SJCRH30 (cell line): ENCODE measurements at regions not wholly inside any gene's neighbourhood (a gene's known extent, or its start where the extent isn't known, plus 50 kb on each side); places are given as distances from the start of the nearest gene placed in this dataset.
A peak's percentile ranks its signal among the peaks of the same experiment; 100 is the strongest.

Experiments
- DNase-seq, 2 experiments: peaks; one replicate each; pipeline ENCODE4 v3.0.0-alpha.2; 2015 to 2020
- H3K27ac ChIP-seq: fragments of 250-450 bp; sonication (Bioruptor Pico); 2 replicates; pipeline ENCODE4 v1.5.1; 2020; ENCODE audit warnings: mild to moderate bottlenecking, moderate library complexity
- H3K27me3 ChIP-seq: fragments of 250-450 bp; sonication (Bioruptor Pico); 2 replicates; pipeline ENCODE4 v1.5.1; 2020; ENCODE audit warnings: mild to moderate bottlenecking, moderate library complexity
- H3K36me3 ChIP-seq: fragments of 250-450 bp; sonication (Bioruptor Pico); 2 replicates; pipeline ENCODE4 v1.5.1; 2020; ENCODE audit warnings: mild to moderate bottlenecking, moderate library complexity
- H3K4me1 ChIP-seq: fragments of 250-450 bp; sonication (Bioruptor Pico); 2 replicates; pipeline ENCODE4 v1.5.1; 2020; ENCODE audit warnings: mild to moderate bottlenecking, moderate library complexity
- H3K4me3 ChIP-seq: fragments of 250-450 bp; sonication (Bioruptor Pico); 2 replicates; pipeline ENCODE4 v1.5.1; 2020; ENCODE audit warnings: mild to moderate bottlenecking, moderate library complexity
- H3K9me3 ChIP-seq: fragments of 250-450 bp; sonication (Bioruptor Pico); replicated peaks from 2 replicates; pipeline ENCODE4 v1.5.1; 2020; ENCODE audit warnings: mild to moderate bottlenecking, moderate library complexity

GRCh38 chrX:9196961-9197640 is 163.2 kb upstream of the FAM9B start:
- DNase-seq, result peak; percentile 67 to 84
- H3K27me3 ChIP-seq, result no peaks in the 10 kb centered on the region

GRCh38 chrX:9204560-9204959 is 170.6 kb upstream of the FAM9B start:
- no peaks in the 10 kb centered on the region for H3K4me1 ChIP-seq

More at GRCh38 chrX:9196961-9197640, 163.2 kb upstream of the FAM9B start:
- Histone ChIP-seq H3K27ac (peak overlapping the region; percentile 64), H3K36me3 (no peaks in the 10 kb centered on the region), H3K9me3 (no peaks in the 10 kb centered on the region), H3K4me1 (peaks cover 26% of the 10 kb centered on the region), H3K4me3 (peak overlapping the region; percentile 15; the same call in 1 of the 2 replicates)

GRCh38 chrX:9205599-9206223 is 171.8 kb upstream of the FAM9B start:
- no peaks in the 10 kb centered on the region for H3K27me3 ChIP-seq
- H3K4me1 ChIP-seq, result no peaks in the 10 kb centered on the region
- H3K4me3 ChIP-seq, result no peak overlapping the region
- no peak overlapping the region for H3K27ac ChIP-seq
- H3K36me3 ChIP-seq, result no peaks in the 10 kb centered on the region
- DNase-seq, result no peak
- H3K9me3 ChIP-seq, result no peaks in the 10 kb centered on the region

More at GRCh38 chrX:9204560-9204959, 170.6 kb upstream of the FAM9B start:
- H3K9me3 ChIP-seq, result no peaks in the 10 kb centered on the region
- H3K27ac ChIP-seq, result no peak overlapping the region
- no peaks in the 10 kb centered on the region for H3K27me3 ChIP-seq
- DNase-seq, result no peak
- H3K36me3 ChIP-seq, result no peaks in the 10 kb centered on the region
- H3K4me3 ChIP-seq, result no peak overlapping the region

GRCh38 chrX:9207142-9207541 is 173.2 kb upstream of the FAM9B start:
- Histone ChIP-seq H3K27ac (no peak overlapping the region), H3K4me3 (no peak overlapping the region), H3K36me3 (no peaks in the 10 kb centered on the region), H3K4me1 (no peaks in the 10 kb centered on the region), H3K27me3 (no peaks in the 10 kb centered on the region), H3K9me3 (no peaks in the 10 kb centered on the region)
- DNase-seq, result no peak

- H3K4me3 ChIP-seq, result no peak overlapping the region
- no peaks in the 10 kb centered on the region for H3K4me1 ChIP-seq
- H3K27ac ChIP-seq, result no peak overlapping the region
- no peak for DNase-seq
- no peaks in the 10 kb centered on the region for H3K27me3 ChIP-seq
- H3K36me3 ChIP-seq, result no peaks in the 10 kb centered on the region
- no peaks in the 10 kb centered on the region for H3K9me3 ChIP-seq
These were observed 177.3 kb upstream of the FAM9B start for GRCh38 chrX:9211269-9211668.

- Histone ChIP-seq H3K4me3 (no peak overlapping the region), H3K27ac (no peak overlapping the region), H3K9me3 (no peaks in the 10 kb centered on the region), H3K27me3 (no peaks in the 10 kb centered on the region), H3K36me3 (no peaks in the 10 kb centered on the region), H3K4me1 (no peaks in the 10 kb centered on the region)
- DNase-seq, result no peak
These were observed 187.9 kb upstream of the FAM9B start for GRCh38 chrX:9221781-9222180.

GRCh38 chrX:9222299-9222698 is 188.4 kb upstream of the FAM9B start:
- Histone ChIP-seq H3K27ac (no peak overlapping the region), H3K4me1 (no peaks in the 10 kb centered on the region), H3K4me3 (no peak overlapping the region), H3K27me3 (no peaks in the 10 kb centered on the region), H3K36me3 (no peaks in the 10 kb centered on the region), H3K9me3 (no peaks in the 10 kb centered on the region)
- no peak for DNase-seq

GRCh38 chrX:9227276-9227675 is 193.3 kb upstream of the FAM9B start:
- Histone ChIP-seq H3K27ac (no peak overlapping the region), H3K36me3 (no peaks in the 10 kb centered on the region), H3K9me3 (no peaks in the 10 kb centered on the region), H3K4me3 (no peak overlapping the region), H3K4me1 (no peaks in the 10 kb centered on the region), H3K27me3 (no peaks in the 10 kb centered on the region)
- no peak for DNase-seq

GRCh38 chrX:9231491-9231890 is 197.6 kb upstream of the FAM9B start:
- Histone ChIP-seq H3K36me3 (no peaks in the 10 kb centered on the region), H3K9me3 (no peaks in the 10 kb centered on the region), H3K27me3 (no peaks in the 10 kb centered on the region), H3K4me1 (no peaks in the 10 kb centered on the region), H3K27ac (no peak overlapping the region), H3K4me3 (no peak overlapping the region)
- DNase-seq, result no peak

- Histone ChIP-seq H3K36me3 (no peaks in the 10 kb centered on the region), H3K9me3 (no peaks in the 10 kb centered on the region), H3K4me1 (no peaks in the 10 kb centered on the region), H3K27ac (no peak overlapping the region), H3K27me3 (no peaks in the 10 kb centered on the region), H3K4me3 (no peak overlapping the region)
- no peak for DNase-seq
These were observed 199.2 kb upstream of the FAM9B start for GRCh38 chrX:9233141-9233540.

GRCh38 chrX:9234315-9234714 is 200.4 kb upstream of the FAM9B start:
- H3K27me3 ChIP-seq, result no peaks in the 10 kb centered on the region
- no peaks in the 10 kb centered on the region for H3K9me3 ChIP-seq
- H3K27ac ChIP-seq, result no peak overlapping the region
- no peak for DNase-seq
- H3K4me3 ChIP-seq, result no peak overlapping the region
- no peaks in the 10 kb centered on the region for H3K4me1 ChIP-seq
- H3K36me3 ChIP-seq, result no peaks in the 10 kb centered on the region

GRCh38 chrX:9235722-9236121 is 201.8 kb upstream of the FAM9B start:
- H3K4me3 ChIP-seq, result no peak overlapping the region
- DNase-seq, result no peak
- H3K36me3 ChIP-seq, result no peaks in the 10 kb centered on the region
- no peaks in the 10 kb centered on the region for H3K27me3 ChIP-seq
- H3K4me1 ChIP-seq, result no peaks in the 10 kb centered on the region
- H3K9me3 ChIP-seq, result no peaks in the 10 kb centered on the region
- H3K27ac ChIP-seq, result no peak overlapping the region

- Histone ChIP-seq H3K4me1 (no peaks in the 10 kb centered on the region), H3K27ac (no peak overlapping the region), H3K27me3 (no peaks in the 10 kb centered on the region), H3K36me3 (no peaks in the 10 kb centered on the region), H3K4me3 (no peak overlapping the region), H3K9me3 (no peaks in the 10 kb centered on the region)
- no peak for DNase-seq
These were observed 207.0 kb upstream of the FAM9B start for GRCh38 chrX:9240956-9241355.

GRCh38 chrX:9241427-9241826 is 207.5 kb upstream of the FAM9B start:
- Histone ChIP-seq H3K27ac (no peak overlapping the region), H3K9me3 (no peaks in the 10 kb centered on the region), H3K4me1 (no peaks in the 10 kb centered on the region), H3K36me3 (no peaks in the 10 kb centered on the region), H3K27me3 (no peaks in the 10 kb centered on the region), H3K4me3 (no peak overlapping the region)
- no peak for DNase-seq

GRCh38 chrX:9249051-9249846 is 215.3 kb upstream of the FAM9B start:
- Histone ChIP-seq H3K4me3 (no peak overlapping the region), H3K27ac (no peak overlapping the region), H3K9me3 (no peaks in the 10 kb centered on the region), H3K36me3 (no peaks in the 10 kb centered on the region), H3K4me1 (no peaks in the 10 kb centered on the region), H3K27me3 (no peaks in the 10 kb centered on the region)
- DNase-seq, result no peak
